ENCODE measurements at regions not wholly inside any gene's neighbourhood (a gene's known extent, or its start where the extent isn't known, plus 50 kb on each side); places are given as distances from the start of the nearest gene placed in this dataset.

GRCh38 chr20:6697228-6697972 lies 70.1 kb upstream of the BMP2 start:
- no peaks in the 10 kb centered on the region for H3K4me1 ChIP-seq (ENCODE audit: control insufficient read depth, insufficient read depth, low read length)
- ChIA-PET CTCF (no interaction called here), POLR2A (interaction anchor here (0.6 kb wide), 1 partner anchor 31 kb away, joined by 3 read pairs; no protein-coding TSS in a partner anchor)

GRCh38 chr20:6696001-6696400 lies 71.5 kb upstream of the BMP2 start:
- Histone ChIP-seq H3K4me1 (ENCODE audit: control insufficient read depth, insufficient read depth, low read length) (no peaks in the 10 kb centered on the region), H3K9me3 (ENCODE audit: control insufficient read depth, insufficient read depth, low read depth, low read length) (no peaks in the 10 kb centered on the region), H3K27ac (ENCODE audit: extremely low read depth, low read depth, low read length) (no peak overlapping the region), H3K36me3 (ENCODE audit: control insufficient read depth in 2 of 2, insufficient read depth in 1 of 2, low read length in 2 of 2) (no peaks in the 10 kb centered on the region), H3K4me3 (ENCODE audit: low read depth, low read length) (no peak overlapping the region)
- POLR2A ChIA-PET = no interaction called here
- CTCF ChIA-PET = no interaction called here
- TF ChIP-seq ZNF223 (tag by site-specific recombination; IDR thresholded peaks at IDR 0.05) = no peak
- TF ChIP-seq ZNF202 (tag by site-specific recombination; IDR thresholded peaks at IDR 0.05; ENCODE audit: borderline replicate concordance) = no peak
- TF ChIP-seq SCRT1 (tag by site-specific recombination; IDR thresholded peaks at IDR 0.05; ENCODE audit: borderline replicate concordance) = no peak
- no peak for TF ChIP-seq ZSCAN5A (tag by site-specific recombination; IDR thresholded peaks at IDR 0.05)
- no peak for TF ChIP-seq ZNF555 (tag by site-specific recombination; conservative IDR thresholded peaks at IDR 0.05)
- TF ChIP-seq ZNF791 (tag by site-specific recombination; IDR thresholded peaks at IDR 0.05) = no peak
- no peak for TF ChIP-seq ZNF398 (tag by site-specific recombination; IDR thresholded peaks at IDR 0.05)
- TF ChIP-seq PRDM6 (tag by site-specific recombination; IDR thresholded peaks at IDR 0.05) = no peak
- TF ChIP-seq TCF7L2 (IDR thresholded peaks at IDR 0.05; ENCODE audit: borderline replicate concordance, low read depth, low read length) = no peak
- TF ChIP-seq ZNF449 (tag by site-specific recombination; IDR thresholded peaks at IDR 0.05) = no peak
- no peak for TF ChIP-seq ELK4 (IDR thresholded peaks at IDR 0.05; ENCODE audit: borderline replicate concordance, low read depth, low read length)
- no peak for TF ChIP-seq ZNF561 (tag by site-specific recombination; IDR thresholded peaks at IDR 0.05; ENCODE audit: borderline replicate concordance)
- TF ChIP-seq ZNF830 (tag by site-specific recombination; IDR thresholded peaks at IDR 0.05; ENCODE audit: low read depth) = no peak
- no peak for TF ChIP-seq KLF8 (tag by site-specific recombination; IDR thresholded peaks at IDR 0.05)
- TF ChIP-seq ZNF350 (tag by site-specific recombination; IDR thresholded peaks at IDR 0.05) = no peak
- no peak for TF ChIP-seq ZNF433 (tag by site-specific recombination; IDR thresholded peaks at IDR 0.05; ENCODE audit: low read depth)
- no peak for TF ChIP-seq ZNF510 (tag by site-specific recombination; IDR thresholded peaks at IDR 0.05; ENCODE audit: insufficient replicate concordance)

More at GRCh38 chr20:6697228-6697972, 70.1 kb upstream of the BMP2 start:
- Histone ChIP-seq H3K9me3 (ENCODE audit: control insufficient read depth, insufficient read depth, low read depth, low read length) (no peaks in the 10 kb centered on the region), H3K36me3 (ENCODE audit: control insufficient read depth in 2 of 2, insufficient read depth in 1 of 2, low read length in 2 of 2) (no peaks in the 10 kb centered on the region), H3K4me3 (ENCODE audit: low read depth, low read length) (no peak overlapping the region), H3K27ac (ENCODE audit: extremely low read depth, low read depth, low read length) (no peak overlapping the region)
- no peak for TF ChIP-seq HOXA7 (CRISPR knock-in tag; IDR thresholded peaks at IDR 0.05; ENCODE audit: borderline replicate concordance)
- no peak for TF ChIP-seq IKZF3 (tag by site-specific recombination; IDR thresholded peaks at IDR 0.05)
- no peak for TF ChIP-seq ZXDB (tag by site-specific recombination; IDR thresholded peaks at IDR 0.05)
- no peak for TF ChIP-seq SP7 (tag by site-specific recombination; IDR thresholded peaks at IDR 0.05)
- TF ChIP-seq ZSCAN4 (tag by site-specific recombination; IDR thresholded peaks at IDR 0.05) = no peak
- TF ChIP-seq ZNF292 (tag by site-specific recombination; IDR thresholded peaks at IDR 0.05; ENCODE audit: borderline replicate concordance, low read depth) = no peak
- TF ChIP-seq ZNF239 (tag by site-specific recombination; IDR thresholded peaks at IDR 0.05) = no peak
- TF ChIP-seq ZSCAN16 (tag by site-specific recombination; IDR thresholded peaks at IDR 0.05) = no peak
- TF ChIP-seq ZNF341 (tag by site-specific recombination; IDR thresholded peaks at IDR 0.05; ENCODE audit: low read depth) = no peak
- TF ChIP-seq ZNF830 (tag by site-specific recombination; IDR thresholded peaks at IDR 0.05; ENCODE audit: low read depth) = no peak
- no peak for TF ChIP-seq ZNF585B (tag by site-specific recombination; IDR thresholded peaks at IDR 0.05)
- no peak for TF ChIP-seq ZNF366 (tag by site-specific recombination; conservative IDR thresholded peaks at IDR 0.05)
